ENCODE measurements at regions not wholly inside any gene's neighbourhood (a gene's known extent, or its start where the extent isn't known, plus 50 kb on each side); places are given as distances from the start of the nearest gene placed in this dataset.

DNA sequence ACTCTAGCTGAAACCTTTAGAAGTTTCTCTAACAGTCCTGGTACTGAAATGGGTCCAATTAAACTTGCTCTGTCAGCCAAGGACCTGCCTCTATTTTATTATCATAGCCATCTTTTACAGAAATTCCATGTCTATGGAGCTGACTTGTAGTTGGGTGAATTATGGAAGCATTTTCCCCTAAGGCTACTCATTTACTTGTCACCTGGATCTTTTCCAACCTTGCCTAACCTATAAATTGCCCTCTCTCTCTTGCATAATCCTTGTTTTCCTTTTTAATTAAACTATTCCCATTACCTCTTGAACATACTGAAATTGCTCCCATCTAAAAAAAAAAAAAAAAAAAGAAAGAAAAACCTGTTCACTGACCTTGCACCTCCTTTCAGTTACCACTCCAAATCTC is 74.6 kb upstream of the DOK6 start:
- DNase-seq (ENCODE audit: extremely low read depth, low read depth), result no peak

DNA sequence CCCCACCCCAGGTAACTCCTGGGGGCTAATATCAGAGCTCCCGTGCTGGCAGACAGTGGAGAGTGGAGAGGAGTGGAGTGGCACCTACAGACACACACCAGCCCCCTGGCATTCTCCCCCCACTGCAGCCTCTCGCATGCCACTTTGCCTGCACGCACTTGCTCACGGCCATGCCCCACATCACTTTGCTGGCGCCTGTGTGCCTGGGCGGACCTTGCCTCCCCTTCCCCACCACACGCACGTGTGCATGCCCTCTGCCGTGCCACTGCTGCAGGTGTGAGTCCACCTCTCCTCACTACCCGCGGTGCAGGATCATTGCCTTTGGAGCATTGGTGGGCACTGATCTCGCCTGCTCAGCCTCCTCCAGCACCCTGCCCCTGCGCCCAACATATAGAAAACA is 72.6 kb upstream of the DOK6 start:
- no peak for DNase-seq (ENCODE audit: extremely low read depth, low read depth)

DNA sequence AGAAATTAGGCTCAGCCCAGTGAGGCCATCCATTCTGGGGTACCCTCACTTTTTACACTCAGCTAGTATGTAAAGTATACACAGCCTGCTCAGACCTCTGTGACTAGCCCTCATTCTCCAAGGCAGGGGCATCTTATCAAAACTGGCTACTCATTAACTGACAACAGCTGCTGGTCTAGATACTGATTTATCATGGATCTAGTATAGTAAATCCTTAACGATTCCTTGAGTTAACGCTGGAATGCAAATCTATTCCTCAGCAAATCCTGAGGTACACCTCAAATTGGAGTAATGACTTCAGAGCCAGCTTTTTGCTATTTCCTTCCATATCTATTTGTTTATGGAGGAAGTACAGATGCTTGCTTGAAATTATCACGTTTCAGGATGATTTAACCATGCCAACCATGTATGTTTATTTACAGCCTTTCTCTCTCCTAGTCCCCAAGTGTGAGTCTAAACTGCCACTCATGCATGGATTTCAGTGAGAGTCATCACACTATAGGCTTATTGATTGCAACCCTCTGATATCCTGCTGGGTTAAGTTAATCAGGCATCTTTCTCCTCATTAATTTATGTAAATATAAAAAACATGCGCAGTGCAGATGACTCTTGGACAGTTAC is 70.2 kb upstream of the DOK6 start:
- no peak for DNase-seq (ENCODE audit: extremely low read depth, low read depth)

DNA sequence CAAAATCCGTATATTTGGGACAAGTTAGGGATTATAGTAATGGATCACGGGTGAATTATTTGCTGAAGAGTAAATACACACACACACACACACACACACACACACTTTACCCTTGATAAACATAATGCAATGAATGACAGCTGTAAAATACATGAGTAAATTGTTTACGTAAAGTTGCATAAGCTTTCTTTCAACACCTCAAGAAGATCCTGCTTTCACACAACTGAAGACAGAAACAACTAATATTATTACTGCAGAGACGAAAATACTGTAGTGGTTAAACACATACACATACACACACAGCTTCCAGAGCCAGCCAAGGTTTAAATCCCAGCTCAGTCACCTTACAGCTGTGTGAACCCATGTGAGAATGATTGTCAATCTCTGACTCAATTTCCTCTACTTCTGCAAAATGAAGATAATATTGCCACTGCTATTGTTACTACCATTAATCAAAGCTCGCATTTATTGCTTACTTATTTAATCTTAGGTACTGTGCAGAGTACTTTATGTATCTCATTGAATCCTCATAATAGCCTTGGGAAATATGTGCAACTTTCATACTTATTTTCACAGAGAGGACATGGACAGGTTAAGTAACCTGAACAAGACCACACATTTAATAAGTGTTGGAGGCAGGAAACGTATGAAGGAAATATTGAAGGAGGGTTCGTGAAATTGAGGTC is 50.6 kb upstream of the DOK6 start:
- no peak for DNase-seq (ENCODE audit: extremely low read depth, low read depth)
